DND-41 (cell line): ENCODE measurements at regions not wholly inside any gene's neighbourhood (a gene's known extent, or its start where the extent isn't known, plus 50 kb on each side); places are given as distances from the start of the nearest gene placed in this dataset.

Experiments used
- ATAC-seq: fragments of 200-7000 bp; cut with Tn5 transposase; 3 replicates; pipeline ENCODE4 v1.9.1; 2021; ENCODE audit warnings: low read depth; ENCODE audit not compliant: insufficient read depth
- DNase-seq: peaks from one replicate; pipeline ENCODE4 v3.0.0-alpha.2; 2020
- H2AFZ ChIP-seq: 2 replicates; pipeline ENCODE4 v1.6.0; 2012; ENCODE audit warnings: low read depth, low read length
- H3K27ac ChIP-seq: 2 replicates; pipeline ENCODE4 v1.5.1; 2012; ENCODE audit warnings: low read length, inconsistent platforms
- H3K27me3 ChIP-seq: fragments of 200-600 bp; sonication (generic); 2 replicates; pipeline ENCODE4 v1.6.0; 2012; ENCODE audit warnings: low read length, mild to moderate bottlenecking, inconsistent platforms; ENCODE audit not compliant: insufficient read depth, poor library complexity
- H3K36me3 ChIP-seq: 2 replicates; pipeline ENCODE4 v1.5.1; 2012; ENCODE audit warnings: low read length, inconsistent platforms; ENCODE audit not compliant: insufficient read depth
- H3K4me1 ChIP-seq: 2 replicates; pipeline ENCODE4 v1.5.1; 2012; ENCODE audit warnings: mild to moderate bottlenecking, low read length; ENCODE audit not compliant: insufficient read depth
- H3K4me2 ChIP-seq: 2 replicates; pipeline ENCODE4 v1.6.0; 2012; ENCODE audit warnings: mild to moderate bottlenecking, moderate library complexity, low read length, inconsistent platforms; ENCODE audit not compliant: insufficient read depth
- H3K4me3 ChIP-seq, 2 experiments: fragments of 200-600 bp in 1 of 2; shearing (Covaris generic) in 1 of 2; 2 replicates each; pipeline ENCODE4 v1.5.1; 2012 to 2016; ENCODE audit warnings: inconsistent platforms in 2 of 2, low read length in 2 of 2, mild to moderate bottlenecking in 2 of 2, low read depth in 1 of 2, moderate library complexity in 1 of 2
- H3K79me2 ChIP-seq: 2 replicates; pipeline ENCODE4 v1.6.0; 2012; ENCODE audit warnings: low read length, inconsistent platforms; ENCODE audit not compliant: insufficient read depth
- H3K9ac ChIP-seq: 2 replicates; pipeline ENCODE4 v1.6.0; 2012; ENCODE audit warnings: low read depth, mild to moderate bottlenecking, inconsistent platforms, low read length, moderate library complexity
- H3K9me3 ChIP-seq: 2 replicates; pipeline ENCODE4 v1.5.1; 2012; ENCODE audit warnings: low read length, moderate library complexity, mild to moderate bottlenecking, inconsistent platforms; ENCODE audit not compliant: insufficient read depth, severe bottlenecking
- H4K20me1 ChIP-seq: 2 replicates; pipeline ENCODE4 v1.6.0; 2012; ENCODE audit warnings: low read length; ENCODE audit not compliant: insufficient read depth
- EZH2 ChIP-seq: IDR thresholded peaks from 3 replicates; pipeline ENCODE4 v1.6.1; 2012; ENCODE audit warnings: borderline replicate concordance, low read depth, mild to moderate bottlenecking, moderate library complexity, low read length, inconsistent platforms; ENCODE audit not compliant: severe bottlenecking
- TF ChIP-seq, protein P1 (sequence below): IDR thresholded peaks from 2 replicates; pipeline ENCODE4 v1.5.1; 2012; ENCODE audit warnings: borderline replicate concordance, low read length, moderate library complexity, mild to moderate bottlenecking; ENCODE audit not compliant: poor library complexity, severe bottlenecking; ENCODE audit errors: extremely low read depth

GRCh38 chr4:17094159-17094875 lies 195.9 kb upstream of the LDB2 start:
- H3K36me3 ChIP-seq = no peaks in the 10 kb centered on the region
- no peaks in the 10 kb centered on the region for H3K9me3 ChIP-seq
- no peak for DNase-seq
- ATAC-seq = no peak
- H4K20me1 ChIP-seq = no peaks in the 10 kb centered on the region
- no peak overlapping the region for H2AFZ ChIP-seq
- no peaks in the 10 kb centered on the region for H3K79me2 ChIP-seq
- TF ChIP-seq, protein P1, sequence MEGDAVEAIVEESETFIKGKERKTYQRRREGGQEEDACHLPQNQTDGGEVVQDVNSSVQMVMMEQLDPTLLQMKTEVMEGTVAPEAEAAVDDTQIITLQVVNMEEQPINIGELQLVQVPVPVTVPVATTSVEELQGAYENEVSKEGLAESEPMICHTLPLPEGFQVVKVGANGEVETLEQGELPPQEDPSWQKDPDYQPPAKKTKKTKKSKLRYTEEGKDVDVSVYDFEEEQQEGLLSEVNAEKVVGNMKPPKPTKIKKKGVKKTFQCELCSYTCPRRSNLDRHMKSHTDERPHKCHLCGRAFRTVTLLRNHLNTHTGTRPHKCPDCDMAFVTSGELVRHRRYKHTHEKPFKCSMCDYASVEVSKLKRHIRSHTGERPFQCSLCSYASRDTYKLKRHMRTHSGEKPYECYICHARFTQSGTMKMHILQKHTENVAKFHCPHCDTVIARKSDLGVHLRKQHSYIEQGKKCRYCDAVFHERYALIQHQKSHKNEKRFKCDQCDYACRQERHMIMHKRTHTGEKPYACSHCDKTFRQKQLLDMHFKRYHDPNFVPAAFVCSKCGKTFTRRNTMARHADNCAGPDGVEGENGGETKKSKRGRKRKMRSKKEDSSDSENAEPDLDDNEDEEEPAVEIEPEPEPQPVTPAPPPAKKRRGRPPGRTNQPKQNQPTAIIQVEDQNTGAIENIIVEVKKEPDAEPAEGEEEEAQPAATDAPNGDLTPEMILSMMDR = no peak
- no peak for TF ChIP-seq EZH2
- no peak overlapping the region for H3K4me3 ChIP-seq
- H3K4me1 ChIP-seq = no peaks in the 10 kb centered on the region
- H3K27me3 ChIP-seq = no peaks in the 10 kb centered on the region
- no peak overlapping the region for H3K27ac ChIP-seq
- H3K4me2 ChIP-seq = no peak overlapping the region
- H3K9ac ChIP-seq = no peak overlapping the region

DNA sequence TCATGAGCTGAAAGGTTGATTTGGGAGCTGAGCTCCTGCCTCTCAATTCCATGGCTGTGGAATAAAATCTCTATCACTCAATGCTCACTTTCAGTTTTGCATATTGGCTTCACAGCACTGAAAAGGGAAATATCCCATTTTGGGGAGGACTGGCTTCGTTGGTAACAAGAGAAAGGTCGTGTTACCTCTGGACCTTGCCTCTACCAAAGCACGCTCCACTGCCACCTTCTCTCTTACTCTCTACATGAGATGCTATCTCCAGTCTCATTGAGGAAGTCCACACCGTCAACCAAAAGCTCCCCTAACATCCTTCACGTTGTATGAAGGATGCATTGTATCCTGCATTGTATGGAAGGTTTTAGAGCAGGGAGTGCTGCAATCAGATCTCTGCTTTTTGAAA lies 195.0 kb upstream of the LDB2 start:
- H3K27ac ChIP-seq = no peak overlapping the region
- H3K9me3 ChIP-seq = no peaks in the 10 kb centered on the region
- no peak overlapping the region for H3K4me2 ChIP-seq
- H3K79me2 ChIP-seq = no peaks in the 10 kb centered on the region
- DNase-seq (no peak), ATAC-seq (no peak)
- H4K20me1 ChIP-seq = no peaks in the 10 kb centered on the region
- no peak overlapping the region for H2AFZ ChIP-seq
- H3K4me3 ChIP-seq = no peak overlapping the region
- H3K27me3 ChIP-seq = no peaks in the 10 kb centered on the region
- no peaks in the 10 kb centered on the region for H3K4me1 ChIP-seq
- H3K9ac ChIP-seq = no peak overlapping the region
- TF ChIP-seq, protein P1 = no peak
- no peak for TF ChIP-seq EZH2
- no peaks in the 10 kb centered on the region for H3K36me3 ChIP-seq

- H3K36me3 ChIP-seq = no peaks in the 10 kb centered on the region
- no peaks in the 10 kb centered on the region for H4K20me1 ChIP-seq
- H3K4me1 ChIP-seq = no peaks in the 10 kb centered on the region
- ATAC-seq (no peak), DNase-seq (no peak)
- H3K4me2 ChIP-seq = no peak overlapping the region
- H3K27ac ChIP-seq = no peak overlapping the region
- H2AFZ ChIP-seq = no peak overlapping the region
- no peaks in the 10 kb centered on the region for H3K79me2 ChIP-seq
- H3K9ac ChIP-seq = no peak overlapping the region
- TF ChIP-seq, protein P1 = no peak
- TF ChIP-seq EZH2 = no peak
- H3K9me3 ChIP-seq = no peaks in the 10 kb centered on the region
- no peaks in the 10 kb centered on the region for H3K27me3 ChIP-seq
- no peak overlapping the region for H3K4me3 ChIP-seq
Observed at GRCh38 chr4:17092736-17093437, 194.4 kb upstream of the LDB2 start.
